RPMI7951 (cell line): ENCODE measurements at regions not wholly inside any gene's neighbourhood (a gene's known extent, or its start where the extent isn't known, plus 50 kb on each side); places are given as distances from the start of the nearest gene placed in this dataset.
A peak's percentile ranks its signal among the peaks of the same experiment; 100 is the strongest.
"Not testable (repeated sequence)": the region's sequence is repeated elsewhere in the genome, so short reads cannot be mapped to it uniquely, and the experiment has no call there.

Experiments used
- DNase-seq: peaks from one replicate; pipeline ENCODE4 v3.0.0-alpha.2; 2012; ENCODE audit warnings: low read depth

DNA sequence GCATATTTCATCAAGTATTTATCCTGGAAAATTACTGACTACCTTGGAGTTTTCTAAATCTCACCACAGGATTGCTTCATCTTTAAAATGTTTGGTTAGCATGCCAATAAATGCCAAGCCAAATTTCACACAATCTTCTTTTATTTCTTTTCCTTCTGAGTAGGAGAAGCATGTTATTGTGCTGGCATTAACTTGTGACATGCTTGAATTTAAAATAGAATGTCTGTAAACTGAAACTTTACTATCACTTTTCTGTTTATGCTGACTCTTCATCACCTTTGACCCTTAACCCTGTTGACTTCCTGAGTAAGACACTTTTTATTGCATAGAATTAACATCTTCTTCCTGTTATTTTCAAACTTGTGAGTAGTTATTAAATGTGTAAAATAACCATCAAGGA, 56.2 kb upstream of the LRRTM4 start:
- DNase-seq = no peak

GRCh38 chr2:77579076-77579769, 57.0 kb upstream of the LRRTM4 start:
- DNase-seq = no peak

- DNase-seq = no peak
Observed at GRCh38 chr2:77588438-77588837, 66.3 kb upstream of the LRRTM4 start.

- DNase-seq = no peak
Observed at GRCh38 chr2:77590298-77590917, 68.2 kb upstream of the LRRTM4 start.

- not testable (repeated sequence) for DNase-seq
Observed at GRCh38 chr2:77592955-77593354, 70.8 kb upstream of the LRRTM4 start.

GRCh38 chr2:77602771-77603170, 80.6 kb upstream of the LRRTM4 start:
- DNase-seq = no peak

- DNase-seq = no peak
Observed at GRCh38 chr2:77604953-77605929, 83.1 kb upstream of the LRRTM4 start.

DNA sequence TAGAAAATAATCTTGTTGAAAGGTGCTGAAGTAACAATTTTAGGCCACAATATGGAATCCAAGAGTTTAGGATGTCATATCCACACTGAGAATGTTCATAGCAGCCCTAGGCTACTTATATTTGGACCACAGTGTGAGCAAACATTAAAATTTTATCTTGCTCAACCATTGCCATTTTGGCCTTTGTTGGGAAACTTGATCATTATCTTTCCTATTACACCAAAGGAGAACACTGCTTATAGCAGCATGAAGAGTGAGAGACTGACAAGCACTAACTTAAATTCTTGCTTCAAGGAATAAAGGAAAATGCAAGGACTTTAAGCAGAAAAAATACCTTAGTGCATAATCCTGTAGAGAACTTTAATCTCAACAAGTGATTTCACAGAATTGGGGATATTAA, 86.3 kb upstream of the LRRTM4 start:
- DNase-seq = no peak

DNA sequence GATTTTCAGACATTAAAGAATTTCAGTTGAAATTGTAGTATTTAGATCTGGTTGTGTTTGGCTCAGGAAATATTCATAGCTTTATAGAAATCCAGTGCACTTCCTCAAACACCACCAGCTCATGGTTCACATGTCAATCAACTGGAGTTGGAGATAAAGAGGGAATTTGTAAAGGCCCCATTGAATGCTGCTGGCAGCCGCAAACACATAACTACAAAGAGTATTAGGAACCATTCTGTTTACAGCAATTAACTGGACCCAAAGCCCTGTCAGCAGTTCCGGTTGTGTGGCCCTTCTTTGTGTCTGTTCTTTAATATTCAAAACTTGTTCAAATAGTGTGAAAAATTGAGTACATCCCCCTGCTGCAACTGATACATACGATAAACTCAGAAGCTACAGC, 107.4 kb upstream of the LRRTM4 start:
- DNase-seq = no peak

DNA sequence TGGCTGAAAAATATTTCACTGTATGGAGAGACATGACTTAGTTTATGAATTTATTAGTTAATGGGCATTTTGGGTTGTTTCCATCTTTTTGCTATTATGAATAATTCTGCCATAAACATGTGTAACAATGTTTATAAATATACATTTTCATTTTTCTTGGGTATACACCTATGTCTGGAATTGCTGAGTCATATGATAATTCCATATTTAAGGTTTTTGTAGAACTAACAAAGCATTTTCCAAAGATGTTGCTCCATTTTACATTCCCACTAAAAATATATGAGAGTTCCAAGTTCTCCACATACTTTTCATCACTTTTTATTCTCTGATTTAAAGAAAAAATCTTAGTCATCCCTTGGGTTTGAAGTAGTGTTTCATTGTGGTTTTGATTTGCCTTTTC, 108.8 kb upstream of the LRRTM4 start:
- DNase-seq = no peak

- no peak for DNase-seq
Observed at GRCh38 chr2:77633601-77634000, 111.4 kb upstream of the LRRTM4 start.

GRCh38 chr2:77640924-77641323, 118.7 kb upstream of the LRRTM4 start:
- DNase-seq = no peak

DNA sequence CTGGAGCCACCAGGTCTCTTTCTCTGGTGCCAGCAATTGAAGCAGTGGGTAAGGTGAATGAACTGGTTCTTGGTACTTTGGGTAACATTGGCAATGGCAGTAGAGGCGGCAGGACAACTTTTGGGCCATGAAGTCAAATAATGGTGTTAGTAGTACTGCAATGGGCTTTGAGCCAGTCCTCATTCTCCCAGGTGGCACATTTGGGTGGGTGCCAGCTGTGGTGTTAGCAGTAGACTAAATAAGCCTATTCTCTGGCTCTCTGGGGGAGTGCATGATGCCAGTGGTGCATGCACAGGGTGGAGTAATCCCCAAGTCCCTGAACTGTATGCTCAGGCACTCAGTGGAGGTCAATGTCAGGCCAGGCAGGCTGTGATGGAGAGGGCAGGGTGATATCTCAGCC, 120.2 kb upstream of the LRRTM4 start:
- no peak for DNase-seq

DNA sequence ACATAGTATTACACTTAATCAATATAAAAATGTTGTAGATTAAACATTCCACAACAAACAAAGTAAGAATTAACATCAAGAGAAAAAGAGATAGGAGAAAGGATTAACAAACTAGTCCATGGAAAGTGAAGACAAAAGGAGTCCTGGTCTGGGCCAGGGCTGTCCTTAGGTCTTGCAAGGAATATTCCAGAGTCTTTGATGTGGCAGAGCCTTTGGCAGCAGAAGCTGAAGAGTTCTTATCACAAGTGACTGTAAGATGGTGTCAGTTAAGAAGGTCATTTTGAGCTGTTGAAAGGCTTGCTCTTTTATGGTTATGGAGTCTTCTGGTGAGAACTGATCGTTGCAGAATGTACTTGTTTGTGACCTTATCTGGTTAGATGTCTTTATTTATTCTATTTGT, 127.7 kb upstream of the LRRTM4 start:
- no peak for DNase-seq

- no peak for DNase-seq
Observed at GRCh38 chr2:77652499-77652898, 130.3 kb upstream of the LRRTM4 start.

- DNase-seq = no peak
Observed at GRCh38 chr2:77664491-77664890, 142.3 kb upstream of the LRRTM4 start.

DNA sequence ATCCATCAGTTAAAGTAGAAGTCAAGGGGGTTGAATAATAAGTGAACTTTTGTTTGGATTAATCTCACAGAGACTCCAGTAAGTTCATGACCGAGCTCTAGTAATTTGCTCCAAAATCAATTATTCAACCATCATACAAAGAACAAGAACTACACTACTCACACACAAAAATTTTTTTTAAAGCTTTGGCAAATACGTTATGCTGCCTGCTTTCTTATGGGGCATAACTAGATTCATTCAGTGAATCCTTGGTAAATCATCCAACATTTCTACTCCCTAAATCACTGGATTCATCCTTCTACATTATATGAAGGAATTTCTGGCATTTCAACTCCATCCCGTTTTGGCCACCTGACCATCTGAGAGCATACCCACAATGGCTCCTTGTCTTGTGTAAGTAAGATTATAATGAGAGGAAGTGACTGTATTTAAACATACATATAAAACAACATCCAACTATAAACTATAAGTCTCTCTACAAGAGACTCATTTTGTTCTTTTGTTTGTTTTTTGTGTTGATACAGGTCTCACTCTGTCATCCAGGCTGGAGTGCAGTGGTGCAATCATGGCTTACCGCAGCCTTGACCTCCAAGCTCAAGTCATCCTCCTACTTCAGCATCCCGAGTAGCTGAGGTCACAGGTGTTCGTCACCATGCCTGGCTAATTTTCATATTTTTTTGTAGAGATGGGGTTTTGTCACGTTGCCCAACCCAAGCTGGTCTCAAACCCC, 144.2 kb upstream of the LRRTM4 start:
- peak; percentile 22 for DNase-seq

DNA sequence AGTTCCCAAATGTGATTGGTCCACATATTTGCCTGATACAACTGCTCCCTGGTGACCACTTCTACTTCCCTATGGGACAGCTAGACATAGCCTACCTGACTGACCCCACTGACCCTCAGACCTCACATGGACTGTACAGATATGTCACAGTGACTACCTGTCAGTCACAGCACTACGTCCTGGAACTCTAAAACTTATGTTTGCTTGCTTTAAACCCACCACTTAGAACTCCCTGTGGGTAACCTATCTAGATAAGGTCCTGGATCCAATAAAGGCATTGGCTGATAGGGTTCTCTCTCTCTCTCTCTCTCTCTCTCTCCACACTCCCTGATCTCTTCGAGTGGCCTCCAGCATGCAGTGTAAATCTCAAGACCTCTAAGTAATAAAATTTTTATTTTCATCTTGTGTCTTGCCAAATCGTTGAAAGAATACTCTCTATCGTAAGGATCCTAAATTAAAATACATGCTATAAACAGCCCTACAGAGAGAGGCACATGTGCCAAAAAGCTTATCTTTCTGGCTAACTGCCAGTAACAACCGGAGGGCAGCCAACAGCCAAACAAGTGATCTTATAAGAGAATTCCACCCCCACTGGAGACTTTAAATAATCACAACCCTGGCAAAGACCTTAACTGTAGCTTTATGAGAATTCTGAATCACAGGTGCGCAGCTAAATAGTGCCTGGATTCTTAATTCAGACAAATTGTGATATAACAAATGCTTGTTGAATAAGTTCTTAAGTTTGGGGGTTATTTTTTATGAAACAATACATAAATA, 162.6 kb upstream of the LRRTM4 start:
- DNase-seq = not testable (repeated sequence)

DNA sequence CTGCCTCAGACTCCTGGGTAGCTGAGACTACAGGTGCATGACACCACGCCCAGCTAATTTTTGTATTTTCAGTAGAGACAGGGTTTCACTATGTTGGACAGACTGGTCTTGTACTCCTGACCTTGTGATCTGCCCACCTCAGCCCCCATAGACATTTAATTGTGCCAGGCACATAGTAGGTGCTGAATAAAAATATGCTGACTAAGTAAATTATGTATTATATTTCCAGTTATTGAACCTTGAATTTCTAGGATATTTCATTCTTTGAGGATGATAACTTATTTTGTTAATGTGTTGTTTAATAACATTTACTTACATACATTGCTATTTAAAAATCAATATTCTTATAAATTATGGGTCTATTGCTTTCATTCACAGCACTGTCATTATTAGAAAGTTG, 190.4 kb upstream of the LRRTM4 start:
- no peak for DNase-seq

- no peak for DNase-seq
Observed at GRCh38 chr2:77713412-77713811, 191.2 kb upstream of the LRRTM4 start.

- DNase-seq = no peak
Observed at GRCh38 chr2:77720115-77720514, 197.9 kb upstream of the LRRTM4 start.
